Panc1 (cell line): ENCODE measurements at regions not wholly inside any gene's neighbourhood (a gene's known extent, or its start where the extent isn't known, plus 50 kb on each side); places are given as distances from the start of the nearest gene placed in this dataset.

ENCODE experiments used
- CTCF ChIP-seq: fragments of 450-650 bp; IDR thresholded peaks from 2 replicates; pipeline ENCODE4 v1.5.1; 2017; ENCODE audit warnings: mild to moderate bottlenecking
- TF ChIP-seq, protein P1 (sequence below), 2 experiments: IDR thresholded peaks; 2 replicates each; pipeline ENCODE4 v1.6.1; 2011 to 2012; ENCODE audit warnings: low read depth in 2 of 2, control low read depth in 1 of 2, low read length in 1 of 2, mild to moderate bottlenecking in 1 of 2, moderate library complexity in 1 of 2; ENCODE audit not compliant: insufficient read depth in 1 of 2

- TF ChIP-seq CTCF: no peak
- TF ChIP-seq, protein P1, sequence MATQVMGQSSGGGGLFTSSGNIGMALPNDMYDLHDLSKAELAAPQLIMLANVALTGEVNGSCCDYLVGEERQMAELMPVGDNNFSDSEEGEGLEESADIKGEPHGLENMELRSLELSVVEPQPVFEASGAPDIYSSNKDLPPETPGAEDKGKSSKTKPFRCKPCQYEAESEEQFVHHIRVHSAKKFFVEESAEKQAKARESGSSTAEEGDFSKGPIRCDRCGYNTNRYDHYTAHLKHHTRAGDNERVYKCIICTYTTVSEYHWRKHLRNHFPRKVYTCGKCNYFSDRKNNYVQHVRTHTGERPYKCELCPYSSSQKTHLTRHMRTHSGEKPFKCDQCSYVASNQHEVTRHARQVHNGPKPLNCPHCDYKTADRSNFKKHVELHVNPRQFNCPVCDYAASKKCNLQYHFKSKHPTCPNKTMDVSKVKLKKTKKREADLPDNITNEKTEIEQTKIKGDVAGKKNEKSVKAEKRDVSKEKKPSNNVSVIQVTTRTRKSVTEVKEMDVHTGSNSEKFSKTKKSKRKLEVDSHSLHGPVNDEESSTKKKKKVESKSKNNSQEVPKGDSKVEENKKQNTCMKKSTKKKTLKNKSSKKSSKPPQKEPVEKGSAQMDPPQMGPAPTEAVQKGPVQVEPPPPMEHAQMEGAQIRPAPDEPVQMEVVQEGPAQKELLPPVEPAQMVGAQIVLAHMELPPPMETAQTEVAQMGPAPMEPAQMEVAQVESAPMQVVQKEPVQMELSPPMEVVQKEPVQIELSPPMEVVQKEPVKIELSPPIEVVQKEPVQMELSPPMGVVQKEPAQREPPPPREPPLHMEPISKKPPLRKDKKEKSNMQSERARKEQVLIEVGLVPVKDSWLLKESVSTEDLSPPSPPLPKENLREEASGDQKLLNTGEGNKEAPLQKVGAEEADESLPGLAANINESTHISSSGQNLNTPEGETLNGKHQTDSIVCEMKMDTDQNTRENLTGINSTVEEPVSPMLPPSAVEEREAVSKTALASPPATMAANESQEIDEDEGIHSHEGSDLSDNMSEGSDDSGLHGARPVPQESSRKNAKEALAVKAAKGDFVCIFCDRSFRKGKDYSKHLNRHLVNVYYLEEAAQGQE (IDR thresholded peaks at IDR 0.05; ENCODE audit: insufficient read depth in 1 of 2, low read depth in 2 of 2, low read length in 1 of 2): no peak
Measured at GRCh38 chr2:114237331-114237730, 205.1 kb upstream of the DPP10 start.
